ENCODE measurements at regions not wholly inside any gene's neighbourhood (a gene's known extent, or its start where the extent isn't known, plus 50 kb on each side); places are given as distances from the start of the nearest gene placed in this dataset.

GRCh38 chrX:7330556-7330955, 182.6 kb upstream of the PUDP start:
- H3K9me3 ChIP-seq, result no peaks in the 10 kb centered on the region

DNA sequence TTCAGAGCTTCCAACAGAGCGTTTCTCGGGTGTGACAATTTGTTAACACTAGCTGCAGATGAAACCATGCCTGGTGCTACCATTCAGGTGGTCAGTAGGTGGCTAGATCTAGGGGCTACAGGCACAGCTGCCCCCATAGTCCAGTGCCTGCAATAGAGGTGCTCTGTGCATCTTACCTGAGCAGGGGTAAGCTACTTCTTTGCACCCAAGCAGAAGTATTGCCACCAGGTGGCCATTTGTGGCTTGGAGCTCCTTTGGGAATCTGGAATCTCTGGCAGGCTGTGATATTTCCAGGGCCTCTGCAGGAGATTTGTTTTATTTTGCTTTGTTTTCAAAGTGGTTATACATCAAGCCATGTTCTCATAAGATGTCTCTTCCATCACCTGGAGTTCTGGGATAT, 170.7 kb upstream of the PUDP start:
- WGBS (ENCODE audit: missing lambda C conversion rate), result 42% methylated on average over 2 of the region's 2 CpGs

More at GRCh38 chrX:7330556-7330955, 182.6 kb upstream of the PUDP start:
- FAIRE-seq (no peak), ATAC-seq (no peak), DNase-seq (ENCODE audit: low read depth in 1 of 2, low spot score in 1 of 2) (no peak)
- H3K4me3 ChIP-seq, result no peak overlapping the region
- no peak overlapping the region for H3K27ac ChIP-seq
- TF ChIP-seq FOSL2 (IDR thresholded peaks at IDR 0.05), result no peak
- no peak for TF ChIP-seq FOSL2 (CRISPR knock-in tag; IDR thresholded peaks at IDR 0.05)
- no peak for TF ChIP-seq RCOR1 (IDR thresholded peaks at IDR 0.05; ENCODE audit: low read depth, low read length)
- TF ChIP-seq JUNB (IDR thresholded peaks at IDR 0.05), result no peak
- no peak for TF ChIP-seq ZSCAN20 (CRISPR knock-in tag; IDR thresholded peaks at IDR 0.05)
- no peak for TF ChIP-seq MAZ (IDR thresholded peaks at IDR 0.05; ENCODE audit: borderline replicate concordance, low read depth, low read length)
- TF ChIP-seq BCL3 (IDR thresholded peaks at IDR 0.05), result no peak
- TF ChIP-seq POLR2A (IDR thresholded peaks at IDR 0.05; ENCODE audit: low read length), result no peak
- no peak for TF ChIP-seq FOXS1 (CRISPR knock-in tag; IDR thresholded peaks at IDR 0.05)
- TF ChIP-seq RAD21 (conservative IDR thresholded peaks at IDR 0.05 in 1 of 2, IDR thresholded peaks at IDR 0.05 in 1 of 2), result no peak
- no peak for TF ChIP-seq HOXA7 (CRISPR knock-in tag; IDR thresholded peaks at IDR 0.05)
- no peak for TF ChIP-seq CBX2 (IDR thresholded peaks at IDR 0.05; ENCODE audit: borderline replicate concordance, low read depth)
- TF ChIP-seq RNF2 (IDR thresholded peaks at IDR 0.05; ENCODE audit: borderline replicate concordance, low read depth), result no peak
- ChIA-PET CTCF (no interaction called here), POLR2A (no interaction called here)
- no peak overlapping the region for H3K4me2 ChIP-seq
- no peaks in the 10 kb centered on the region for H3K4me1 ChIP-seq

More for the DNA sequence above, 170.7 kb upstream of the PUDP start:
- no peak for TF ChIP-seq ATOH8 (CRISPR knock-in tag; IDR thresholded peaks at IDR 0.05; ENCODE audit: low read depth)
- no peak for TF ChIP-seq RAD21 (conservative IDR thresholded peaks at IDR 0.05 in 1 of 2, IDR thresholded peaks at IDR 0.05 in 1 of 2)
- TF ChIP-seq, protein P1, sequence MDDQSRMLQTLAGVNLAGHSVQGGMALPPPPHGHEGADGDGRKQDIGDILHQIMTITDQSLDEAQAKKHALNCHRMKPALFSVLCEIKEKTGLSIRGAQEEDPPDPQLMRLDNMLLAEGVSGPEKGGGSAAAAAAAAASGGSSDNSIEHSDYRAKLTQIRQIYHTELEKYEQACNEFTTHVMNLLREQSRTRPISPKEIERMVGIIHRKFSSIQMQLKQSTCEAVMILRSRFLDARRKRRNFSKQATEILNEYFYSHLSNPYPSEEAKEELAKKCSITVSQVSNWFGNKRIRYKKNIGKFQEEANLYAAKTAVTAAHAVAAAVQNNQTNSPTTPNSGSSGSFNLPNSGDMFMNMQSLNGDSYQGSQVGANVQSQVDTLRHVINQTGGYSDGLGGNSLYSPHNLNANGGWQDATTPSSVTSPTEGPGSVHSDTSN (IDR thresholded peaks at IDR 0.05), result no peak
- TF ChIP-seq, protein P2, sequence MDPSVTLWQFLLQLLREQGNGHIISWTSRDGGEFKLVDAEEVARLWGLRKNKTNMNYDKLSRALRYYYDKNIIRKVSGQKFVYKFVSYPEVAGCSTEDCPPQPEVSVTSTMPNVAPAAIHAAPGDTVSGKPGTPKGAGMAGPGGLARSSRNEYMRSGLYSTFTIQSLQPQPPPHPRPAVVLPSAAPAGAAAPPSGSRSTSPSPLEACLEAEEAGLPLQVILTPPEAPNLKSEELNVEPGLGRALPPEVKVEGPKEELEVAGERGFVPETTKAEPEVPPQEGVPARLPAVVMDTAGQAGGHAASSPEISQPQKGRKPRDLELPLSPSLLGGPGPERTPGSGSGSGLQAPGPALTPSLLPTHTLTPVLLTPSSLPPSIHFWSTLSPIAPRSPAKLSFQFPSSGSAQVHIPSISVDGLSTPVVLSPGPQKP (IDR thresholded peaks at IDR 0.05; ENCODE audit: low read depth, low read length), result no peak
- TF ChIP-seq SMC3 (IDR thresholded peaks at IDR 0.05), result no peak
- no peak for TF ChIP-seq CBX8 (IDR thresholded peaks at IDR 0.05)
- no peak for TF ChIP-seq REST (IDR thresholded peaks at IDR 0.05)
- TF ChIP-seq POLR2AphosphoS2 (conservative IDR thresholded peaks at IDR 0.05; ENCODE audit: low read length), result no peak
- no peak for TF ChIP-seq ZFP36 (IDR thresholded peaks at IDR 0.05; ENCODE audit: borderline replicate concordance, partially characterized antibody)
- TF ChIP-seq HES2 (IDR thresholded peaks at IDR 0.05), result no peak
- no peak for TF ChIP-seq E2F6 (IDR thresholded peaks at IDR 0.05; ENCODE audit: borderline replicate concordance, low read depth)
- TF ChIP-seq FOXS1 (CRISPR knock-in tag; IDR thresholded peaks at IDR 0.05), result no peak
- no peak for TF ChIP-seq KDM5A (IDR thresholded peaks at IDR 0.05)
- TF ChIP-seq FOSL2 (IDR thresholded peaks at IDR 0.05), result no peak
- no peak for TF ChIP-seq FOSL2 (CRISPR knock-in tag; IDR thresholded peaks at IDR 0.05)
- TF ChIP-seq HOXA7 (CRISPR knock-in tag; IDR thresholded peaks at IDR 0.05), result no peak
- no peak for TF ChIP-seq RCOR1 (IDR thresholded peaks at IDR 0.05; ENCODE audit: low read depth, low read length)
- no peak for TF ChIP-seq HOXB5 (CRISPR knock-in tag; IDR thresholded peaks at IDR 0.05)
- no peak for TF ChIP-seq SREBF2 (IDR thresholded peaks at IDR 0.05)
- TF ChIP-seq RARB (CRISPR knock-in tag; IDR thresholded peaks at IDR 0.05), result no peak
- TF ChIP-seq, protein P3, sequence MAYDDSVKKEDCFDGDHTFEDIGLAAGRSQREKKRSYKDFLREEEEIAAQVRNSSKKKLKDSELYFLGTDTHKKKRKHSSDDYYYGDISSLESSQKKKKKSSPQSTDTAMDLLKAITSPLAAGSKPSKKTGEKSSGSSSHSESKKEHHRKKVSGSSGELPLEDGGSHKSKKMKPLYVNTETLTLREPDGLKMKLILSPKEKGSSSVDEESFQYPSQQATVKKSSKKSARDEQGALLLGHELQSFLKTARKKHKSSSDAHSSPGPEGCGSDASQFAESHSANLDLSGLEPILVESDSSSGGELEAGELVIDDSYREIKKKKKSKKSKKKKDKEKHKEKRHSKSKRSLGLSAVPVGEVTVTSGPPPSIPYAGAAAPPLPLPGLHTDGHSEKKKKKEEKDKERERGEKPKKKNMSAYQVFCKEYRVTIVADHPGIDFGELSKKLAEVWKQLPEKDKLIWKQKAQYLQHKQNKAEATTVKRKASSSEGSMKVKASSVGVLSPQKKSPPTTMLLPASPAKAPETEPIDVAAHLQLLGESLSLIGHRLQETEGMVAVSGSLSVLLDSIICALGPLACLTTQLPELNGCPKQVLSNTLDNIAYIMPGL (CRISPR knock-in tag; IDR thresholded peaks at IDR 0.05; ENCODE audit: borderline replicate concordance), result no peak
- DNase-seq (ENCODE audit: low read depth in 1 of 2, low spot score in 1 of 2) (peak in 1 of 2 experiments; percentile 0), FAIRE-seq (no peak), ATAC-seq (no peak)
- no peaks in the 10 kb centered on the region for H3K9me3 ChIP-seq
- H3K27ac ChIP-seq, result no peak overlapping the region
- no peak overlapping the region for H3K4me3 ChIP-seq
- no peaks in the 10 kb centered on the region for H3K4me1 ChIP-seq
- CTCF ChIA-PET, result no interaction called here
- POLR2A ChIA-PET, result no interaction called here
- H3K4me2 ChIP-seq, result no peak overlapping the region
